ENCODE measurements at regions not wholly inside any gene's neighbourhood (a gene's known extent, or its start where the extent isn't known, plus 50 kb on each side); places are given as distances from the start of the nearest gene placed in this dataset.

DNA sequence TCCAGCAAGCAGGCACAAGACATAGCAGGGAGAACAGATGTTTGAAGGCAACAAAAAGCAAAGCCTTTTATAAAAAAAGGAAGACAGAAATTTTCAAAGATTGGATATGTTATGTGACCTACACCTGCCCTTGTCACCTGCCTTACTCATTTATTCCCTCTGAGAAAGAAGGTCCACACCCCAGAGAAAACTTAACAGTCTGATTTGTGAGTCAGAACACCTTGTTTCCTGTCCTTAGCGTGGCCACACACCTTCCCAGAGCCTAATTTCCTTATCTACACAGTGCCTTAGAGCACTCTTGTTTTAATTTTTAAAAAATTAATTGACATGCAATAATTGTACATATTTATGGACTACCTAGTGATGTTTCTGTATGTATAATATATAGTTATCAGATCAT, 419.0 kb upstream of the DAB2 start:
- TF ChIP-seq, protein P1, sequence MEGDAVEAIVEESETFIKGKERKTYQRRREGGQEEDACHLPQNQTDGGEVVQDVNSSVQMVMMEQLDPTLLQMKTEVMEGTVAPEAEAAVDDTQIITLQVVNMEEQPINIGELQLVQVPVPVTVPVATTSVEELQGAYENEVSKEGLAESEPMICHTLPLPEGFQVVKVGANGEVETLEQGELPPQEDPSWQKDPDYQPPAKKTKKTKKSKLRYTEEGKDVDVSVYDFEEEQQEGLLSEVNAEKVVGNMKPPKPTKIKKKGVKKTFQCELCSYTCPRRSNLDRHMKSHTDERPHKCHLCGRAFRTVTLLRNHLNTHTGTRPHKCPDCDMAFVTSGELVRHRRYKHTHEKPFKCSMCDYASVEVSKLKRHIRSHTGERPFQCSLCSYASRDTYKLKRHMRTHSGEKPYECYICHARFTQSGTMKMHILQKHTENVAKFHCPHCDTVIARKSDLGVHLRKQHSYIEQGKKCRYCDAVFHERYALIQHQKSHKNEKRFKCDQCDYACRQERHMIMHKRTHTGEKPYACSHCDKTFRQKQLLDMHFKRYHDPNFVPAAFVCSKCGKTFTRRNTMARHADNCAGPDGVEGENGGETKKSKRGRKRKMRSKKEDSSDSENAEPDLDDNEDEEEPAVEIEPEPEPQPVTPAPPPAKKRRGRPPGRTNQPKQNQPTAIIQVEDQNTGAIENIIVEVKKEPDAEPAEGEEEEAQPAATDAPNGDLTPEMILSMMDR (IDR thresholded peaks at IDR 0.05; ENCODE audit: low read depth, low read length), result no peak
- no peak for TF ChIP-seq EZH2phosphoT487 (IDR thresholded peaks at IDR 0.05; ENCODE audit: low read depth)

Measured in OCI-LY3 (cell line).